ENCODE measurements at regions not wholly inside any gene's neighbourhood (a gene's known extent, or its start where the extent isn't known, plus 50 kb on each side); places are given as distances from the start of the nearest gene placed in this dataset.
A peak's percentile ranks its signal among the peaks of the same experiment; 100 is the strongest.

GRCh38 chr4:29046781-29047180 lies 1673.4 kb upstream of the PCDH7 start:
- Histone ChIP-seq H3K4me2 (ENCODE audit: insufficient read depth, low read length) (no peak overlapping the region), H3K4me3 (ENCODE audit: insufficient read depth, low read length) (no peak overlapping the region), H3K27me3 (ENCODE audit: insufficient read depth, low read length) (no peaks in the 10 kb centered on the region), H3K36me3 (ENCODE audit: insufficient read depth, low read length) (no peaks in the 10 kb centered on the region), H3K27ac (ENCODE audit: low read depth, low read length) (peak overlapping the region; percentile 12), H2AFZ (ENCODE audit: low read length) (no peak overlapping the region), H3K9me3 (ENCODE audit: low read depth, low read length) (peaks cover 3% of the 10 kb centered on the region), H4K20me1 (ENCODE audit: insufficient read depth, low read length) (no peaks in the 10 kb centered on the region), H3K4me1 (ENCODE audit: insufficient read depth, low read length) (no peaks in the 10 kb centered on the region), H3K79me2 (ENCODE audit: insufficient read depth, low read length) (no peaks in the 10 kb centered on the region)
- TF ChIP-seq CTCF (IDR thresholded peaks at IDR 0.05; ENCODE audit: extremely low read depth, low read depth, low read length): no peak
- DNase-seq (ENCODE audit: insufficient read length, low spot score, missing footprints): no peak

- DNase-seq (ENCODE audit: insufficient read length, low spot score, missing footprints): no peak
- Histone ChIP-seq H4K20me1 (ENCODE audit: insufficient read depth, low read length) (no peaks in the 10 kb centered on the region), H3K4me2 (ENCODE audit: insufficient read depth, low read length) (no peak overlapping the region), H2AFZ (ENCODE audit: low read length) (no peak overlapping the region), H3K79me2 (ENCODE audit: insufficient read depth, low read length) (no peaks in the 10 kb centered on the region), H3K36me3 (ENCODE audit: insufficient read depth, low read length) (no peaks in the 10 kb centered on the region), H3K27ac (ENCODE audit: low read depth, low read length) (no peak overlapping the region), H3K9me3 (ENCODE audit: low read depth, low read length) (peaks cover 3% of the 10 kb centered on the region), H3K4me3 (ENCODE audit: insufficient read depth, low read length) (no peak overlapping the region), H3K27me3 (ENCODE audit: insufficient read depth, low read length) (no peaks in the 10 kb centered on the region), H3K4me1 (ENCODE audit: insufficient read depth, low read length) (no peaks in the 10 kb centered on the region)
- TF ChIP-seq CTCF (IDR thresholded peaks at IDR 0.05; ENCODE audit: extremely low read depth, low read depth, low read length): no peak
Measured at GRCh38 chr4:29047341-29048041, 1672.7 kb upstream of the PCDH7 start.

GRCh38 chr4:29051381-29051965 lies 1668.7 kb upstream of the PCDH7 start:
- H2AFZ ChIP-seq (ENCODE audit: low read length): no peak overlapping the region
- TF ChIP-seq CTCF (IDR thresholded peaks at IDR 0.05; ENCODE audit: extremely low read depth, low read depth, low read length): no peak
- no peaks in the 10 kb centered on the region for H4K20me1 ChIP-seq (ENCODE audit: insufficient read depth, low read length)
- no peak overlapping the region for H3K4me2 ChIP-seq (ENCODE audit: insufficient read depth, low read length)
- H3K36me3 ChIP-seq (ENCODE audit: insufficient read depth, low read length): no peaks in the 10 kb centered on the region
- no peaks in the 10 kb centered on the region for H3K4me1 ChIP-seq (ENCODE audit: insufficient read depth, low read length)
- H3K27ac ChIP-seq (ENCODE audit: low read depth, low read length): no peak overlapping the region
- DNase-seq (ENCODE audit: insufficient read length, low spot score, missing footprints): no peak
- H3K79me2 ChIP-seq (ENCODE audit: insufficient read depth, low read length): no peaks in the 10 kb centered on the region
- no peak overlapping the region for H3K4me3 ChIP-seq (ENCODE audit: insufficient read depth, low read length)
- H3K27me3 ChIP-seq (ENCODE audit: insufficient read depth, low read length): no peaks in the 10 kb centered on the region
- H3K9me3 ChIP-seq (ENCODE audit: low read depth, low read length): no peaks in the 10 kb centered on the region

- no peak overlapping the region for H2AFZ ChIP-seq (ENCODE audit: low read length)
- H3K27me3 ChIP-seq (ENCODE audit: insufficient read depth, low read length): no peaks in the 10 kb centered on the region
- no peak for TF ChIP-seq CTCF (IDR thresholded peaks at IDR 0.05; ENCODE audit: extremely low read depth, low read depth, low read length)
Measured at GRCh38 chr4:29052266-29052665, 1667.9 kb upstream of the PCDH7 start.

More at GRCh38 chr4:29052266-29052665, 1667.9 kb upstream of the PCDH7 start:
- Histone ChIP-seq H4K20me1 (ENCODE audit: insufficient read depth, low read length) (no peaks in the 10 kb centered on the region), H3K36me3 (ENCODE audit: insufficient read depth, low read length) (no peaks in the 10 kb centered on the region), H3K4me2 (ENCODE audit: insufficient read depth, low read length) (no peak overlapping the region), H3K27ac (ENCODE audit: low read depth, low read length) (no peak overlapping the region), H3K9me3 (ENCODE audit: low read depth, low read length) (no peaks in the 10 kb centered on the region), H3K4me3 (ENCODE audit: insufficient read depth, low read length) (no peak overlapping the region), H3K79me2 (ENCODE audit: insufficient read depth, low read length) (no peaks in the 10 kb centered on the region), H3K4me1 (ENCODE audit: insufficient read depth, low read length) (no peaks in the 10 kb centered on the region)
- DNase-seq (ENCODE audit: insufficient read length, low spot score, missing footprints): no peak
